GM23338 (cell line): ENCODE measurements at regions not wholly inside any gene's neighbourhood (a gene's known extent, or its start where the extent isn't known, plus 50 kb on each side); places are given as distances from the start of the nearest gene placed in this dataset.

ENCODE experiments used
- ATAC-seq: fragments of 200-7000 bp; cut with Tn5 transposase; 3 replicates; pipeline ENCODE4 v1.9.1; 2020
- DNase-seq: peaks from one replicate; pipeline ENCODE4 v3.0.0-alpha.2; 2015; ENCODE audit warnings: low spot score
- H2AFZ ChIP-seq: fragments of 200-600 bp; sonication (generic); 2 replicates; pipeline ENCODE4 v1.8.0; 2016; ENCODE audit warnings: antibody characterized with exemption, mild to moderate bottlenecking, moderate library complexity
- H3F3A ChIP-seq: fragments of 200-600 bp; sonication (generic); replicated peaks from 2 replicates; pipeline ENCODE4 v1.8.0; 2017; ENCODE audit warnings: antibody characterized with exemption, mixed run types, low read depth
- H3K27ac ChIP-seq: fragments of 200-600 bp; sonication (generic); 2 replicates; pipeline ENCODE4 v1.6.1; 2016; ENCODE audit warnings: low read depth
- H3K27me3 ChIP-seq: fragments of 200-600 bp; sonication (generic); 2 replicates; pipeline ENCODE4 v1.8.0; 2016; ENCODE audit warnings: mild to moderate bottlenecking, mixed run types, moderate library complexity; ENCODE audit not compliant: insufficient read depth
- H3K36me3 ChIP-seq: fragments of 200-600 bp; sonication (generic); 2 replicates; pipeline ENCODE4 v1.8.0; 2016; ENCODE audit warnings: mild to moderate bottlenecking; ENCODE audit not compliant: insufficient read depth
- H3K4me1 ChIP-seq: fragments of 200-600 bp; sonication (generic); 2 replicates; pipeline ENCODE4 v1.8.0; 2016; ENCODE audit warnings: mild to moderate bottlenecking, moderate library complexity; ENCODE audit not compliant: insufficient read depth
- H3K4me2 ChIP-seq: fragments of 200-600 bp; sonication (generic); 2 replicates; pipeline ENCODE4 v1.7.1; 2017; ENCODE audit warnings: mixed run types
- H3K4me3 ChIP-seq: fragments of 200-600 bp; sonication (generic); 2 replicates; pipeline ENCODE4 v1.6.1; 2016; ENCODE audit warnings: mixed run types
- H3K79me2 ChIP-seq: fragments of 200-600 bp; sonication (generic); replicated peaks from 2 replicates; pipeline ENCODE4 v1.8.0; 2017; ENCODE audit warnings: mild to moderate bottlenecking; ENCODE audit not compliant: insufficient read depth
- H3K9me2 ChIP-seq: fragments of 200-600 bp; sonication (generic); 2 replicates; pipeline ENCODE4 v1.8.0; 2017; ENCODE audit not compliant: insufficient read depth
- H4K20me1 ChIP-seq: fragments of 200-600 bp; sonication (generic); replicated peaks from 2 replicates; pipeline ENCODE4 v1.8.0; 2017; ENCODE audit warnings: mild to moderate bottlenecking; ENCODE audit not compliant: insufficient read depth
- H3K27ac Mint-ChIP-seq: 2 replicates; pipeline ENCODE4 v1.8.0; 2020; ENCODE audit warnings: inconsistent platforms, mild to moderate bottlenecking, moderate library complexity, mixed read lengths
- H3K27me3 Mint-ChIP-seq: 3 replicates; pipeline ENCODE4 v1.8.0; 2022; ENCODE audit warnings: low read depth, mild to moderate bottlenecking, moderate library complexity, mixed read lengths, inconsistent platforms; ENCODE audit not compliant: insufficient read depth, poor library complexity
- H3K36me3 Mint-ChIP-seq: 3 replicates; pipeline ENCODE4 v1.8.0; 2021; ENCODE audit warnings: low read depth, mild to moderate bottlenecking, inconsistent platforms, moderate library complexity, mixed read lengths
- H3K4me1 Mint-ChIP-seq: 3 replicates; pipeline ENCODE4 v1.8.0; 2020; ENCODE audit warnings: mild to moderate bottlenecking, inconsistent platforms, mixed read lengths
- H3K4me3 Mint-ChIP-seq: 3 replicates; pipeline ENCODE4 v1.8.0; 2021; ENCODE audit warnings: moderate library complexity, mild to moderate bottlenecking, inconsistent platforms, mixed read lengths
- H3K9me3 Mint-ChIP-seq: 3 replicates; pipeline ENCODE4 v1.8.0; 2020; ENCODE audit warnings: moderate library complexity, mild to moderate bottlenecking, inconsistent platforms, mixed read lengths
- CREB1 ChIP-seq: fragments of 250-450 bp; sonication (Bioruptor Pico); IDR thresholded peaks from 2 replicates; pipeline ENCODE4 v1.5.0; 2020; ENCODE audit warnings: low read depth, mild to moderate bottlenecking, moderate library complexity
- CTCF ChIP-seq, 2 experiments: fragments of 200-600 bp in 1 of 2; sonication (generic) in 1 of 2; conservative IDR thresholded peaks; 2 replicates each; pipeline versions ENCODE4 v1.5.1 to v1.6.1; 2016 to 2017; ENCODE audit warnings: antibody characterized with exemption in 2 of 2, low read depth in 2 of 2, mild to moderate bottlenecking in 2 of 2, moderate library complexity in 1 of 2
- ETS1 ChIP-seq: IDR thresholded peaks from 2 replicates; pipeline ENCODE4 v1.6.1; 2016; ENCODE audit warnings: antibody characterized with exemption
- EZH2 ChIP-seq: fragments of 200-600 bp; sonication (generic); IDR thresholded peaks from one replicate; pipeline ENCODE4 v1.8.0; 2017; ENCODE audit warnings: antibody characterized with exemption, mild to moderate bottlenecking, low read depth; ENCODE audit not compliant: unreplicated experiment
- EZH2phosphoT487 ChIP-seq: fragments of 200-600 bp; sonication (generic); IDR thresholded peaks from one replicate; pipeline ENCODE4 v1.8.1; 2018; ENCODE audit warnings: antibody characterized with exemption; ENCODE audit not compliant: unreplicated experiment
- JUNB ChIP-seq: IDR thresholded peaks from one replicate; pipeline ENCODE4 v1.6.1; 2016; ENCODE audit warnings: antibody characterized with exemption; ENCODE audit not compliant: unreplicated experiment
- NANOG ChIP-seq: IDR thresholded peaks from 2 replicates; pipeline ENCODE4 v1.6.1; 2016; ENCODE audit warnings: antibody characterized with exemption, borderline replicate concordance
- POLR2AphosphoS5 ChIP-seq: IDR thresholded peaks from 2 replicates; pipeline ENCODE4 v1.6.1; 2016; ENCODE audit warnings: antibody characterized with exemption, low read depth
- REST ChIP-seq: IDR thresholded peaks from one replicate; pipeline ENCODE4 v1.6.1; 2018; ENCODE audit warnings: antibody characterized with exemption; ENCODE audit not compliant: unreplicated experiment
- STAT1 ChIP-seq: IDR thresholded peaks from one replicate; pipeline ENCODE4 v1.6.1; 2016; ENCODE audit warnings: antibody characterized with exemption; ENCODE audit not compliant: unreplicated experiment
- ZNF114 ChIP-seq: fragments of 250-450 bp; sonication (Bioruptor Pico); IDR thresholded peaks from 2 replicates; pipeline ENCODE4 v1.5.0; 2020; ENCODE audit warnings: mild to moderate bottlenecking, moderate library complexity
- ZNF462 ChIP-seq: fragments of 250-450 bp; sonication (Bioruptor Pico); IDR thresholded peaks from 2 replicates; pipeline ENCODE4 v1.5.0; 2020; ENCODE audit warnings: mild to moderate bottlenecking, moderate library complexity

GRCh38 chr3:80676866-80677265 lies 909.1 kb upstream of the ROBO1 start:
- DNase-seq, result no peak
- no peaks in the 10 kb centered on the region for H4K20me1 ChIP-seq
- no peaks in the 10 kb centered on the region for H3K36me3 ChIP-seq
- no peaks in the 10 kb centered on the region for H3K4me1 ChIP-seq
- Mint-ChIP-seq H3K27ac (no peak overlapping the region), H3K9me3 (no peaks in the 10 kb centered on the region), H3K4me3 (no peak overlapping the region), H3K36me3 (no peaks in the 10 kb centered on the region), H3K27me3 (no peaks in the 10 kb centered on the region), H3K4me1 (no peaks in the 10 kb centered on the region; the same call in 2 of the 3 replicates)
- H2AFZ ChIP-seq, result no peak overlapping the region
- H3K27ac ChIP-seq, result no peak overlapping the region
- H3K4me3 ChIP-seq, result no peak overlapping the region
- no peak overlapping the region for H3K4me2 ChIP-seq
- no peaks in the 10 kb centered on the region for H3K27me3 ChIP-seq
- H3K9me2 ChIP-seq, result no peaks in the 10 kb centered on the region
- no peak for TF ChIP-seq ZNF114 (CRISPR knock-in tag)
- TF ChIP-seq ETS1, result no peak
- no peak for TF ChIP-seq EZH2
- TF ChIP-seq NANOG, result no peak
- no peak for TF ChIP-seq POLR2AphosphoS5
- no peak for TF ChIP-seq CREB1
- TF ChIP-seq JUNB, result no peak
- TF ChIP-seq REST, result no peak
- no peak for TF ChIP-seq CTCF (conservative IDR thresholded peaks at IDR 0.05; ENCODE audit: low read depth in 2 of 2)
- TF ChIP-seq EZH2phosphoT487, result no peak
- no peak for TF ChIP-seq ZNF462 (CRISPR knock-in tag)
- no peak for TF ChIP-seq STAT1
- no peak for ATAC-seq
- H3F3A ChIP-seq, result no peaks in the 10 kb centered on the region
- no peaks in the 10 kb centered on the region for H3K79me2 ChIP-seq
